ENCODE measurements at regions not wholly inside any gene's neighbourhood (a gene's known extent, or its start where the extent isn't known, plus 50 kb on each side); places are given as distances from the start of the nearest gene placed in this dataset.

DNA sequence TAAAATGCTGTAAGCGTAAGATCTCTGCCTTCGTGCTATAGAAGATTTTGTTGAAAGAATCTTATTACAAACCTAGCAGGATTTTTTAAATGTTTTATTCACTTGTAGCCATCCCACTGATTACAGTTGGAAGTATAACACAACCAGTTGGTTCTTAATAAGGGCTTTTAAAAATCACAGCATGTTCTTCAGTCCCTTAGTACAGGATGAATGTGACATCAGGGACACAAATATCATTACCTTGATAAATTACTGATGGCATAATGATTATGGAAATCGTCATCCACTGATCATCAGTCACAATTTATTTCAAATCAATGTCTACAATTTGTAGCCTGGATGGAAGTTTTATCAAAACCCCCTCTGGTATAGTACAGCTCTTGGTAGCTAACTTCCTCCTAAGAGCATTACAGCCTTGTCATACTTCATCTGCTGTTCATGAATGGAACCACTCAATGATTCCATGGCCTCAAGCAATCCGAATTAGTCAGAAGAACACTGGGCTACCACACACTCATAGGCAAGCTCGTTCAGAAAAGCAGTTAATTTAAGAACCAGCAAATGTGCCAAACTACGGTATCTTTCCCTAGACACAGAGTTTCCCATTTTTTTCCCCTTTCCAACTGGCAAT is 389.2 kb upstream of the TENM3 start:
- Histone ChIP-seq H2AFZ (replicated peaks; ENCODE audit: low read length, poor library complexity) (no peak overlapping the region), H2BK120ac (ENCODE audit: low read depth, low read length) (no peak overlapping the region), H3K4ac (ENCODE audit: low read depth, low read length) (no peak overlapping the region), H3K4me3 (ENCODE audit: insufficient read depth, low read depth, low read length) (no peak overlapping the region), H3K9me1 (ENCODE audit: insufficient read depth, low read length) (no peaks in the 10 kb centered on the region), H3K9me3 (ENCODE audit: control insufficient read depth, insufficient read depth, low read length) (no peaks in the 10 kb centered on the region), H4K20me1 (ENCODE audit: insufficient read depth, low read length) (no peaks in the 10 kb centered on the region), H3K9ac (ENCODE audit: low read depth, low read length) (no peak overlapping the region), H4K8ac (ENCODE audit: low read depth in 2 of 2, low read length in 2 of 2) (no peak overlapping the region), H2AK5ac (ENCODE audit: low read depth, low read length) (no peak overlapping the region), H3K79me1 (ENCODE audit: low read depth in 1 of 2, low read length in 2 of 2) (no peaks in the 10 kb centered on the region), H3K18ac (ENCODE audit: low read depth, low read length) (no peak overlapping the region), H3K27me3 (ENCODE audit: control insufficient read depth, insufficient read depth, low read length) (no peaks in the 10 kb centered on the region), H3K14ac (replicated peaks; ENCODE audit: low read depth, low read length) (no peak overlapping the region), H2BK15ac (ENCODE audit: low read depth, low read length) (no peak overlapping the region), H4K91ac (ENCODE audit: insufficient read depth, low read depth, low read length) (no peak overlapping the region), H3K27ac (ENCODE audit: insufficient read depth, low read length) (no peak overlapping the region), H4K5ac (ENCODE audit: low read depth, low read length) (no peak overlapping the region), H2BK5ac (ENCODE audit: low read depth, low read length, poor library complexity, severe bottlenecking) (no peak overlapping the region), H3K36me3 (ENCODE audit: control insufficient read depth, insufficient read depth, low read length) (no peaks in the 10 kb centered on the region), H2AK9ac (replicated peaks; ENCODE audit: low read depth, low read length, poor library complexity) (no peak overlapping the region), H3K23ac (ENCODE audit: low read depth, low read length) (no peak overlapping the region), H2BK20ac (ENCODE audit: low read depth, low read length) (no peak overlapping the region), H3K4me2 (ENCODE audit: low read depth, low read length) (no peak overlapping the region), H3K56ac (ENCODE audit: extremely low read depth, insufficient read depth, low read length) (no peak overlapping the region), H3K4me1 (ENCODE audit: control insufficient read depth, insufficient read depth, low read length) (no peaks in the 10 kb centered on the region)
- intact Hi-C loops (cut with micrococcal nuclease): no loop called here
- BruUV-seq (replicated peaks): no TSS peak
- dilution Hi-C loops (cut with HindIII; ENCODE audit: low sequenced_read_pairs, unreplicated experiment): no loop called here
- TF ChIP-seq RFX5 (IDR thresholded peaks at IDR 0.05; ENCODE audit: low read depth, low read length) (no peak), RCOR1 (IDR thresholded peaks at IDR 0.05; ENCODE audit: insufficient replicate concordance, low read length) (no peak), SMC3 (IDR thresholded peaks at IDR 0.05; ENCODE audit: low read depth, low read length) (no peak), POLR2A (IDR thresholded peaks at IDR 0.05; ENCODE audit: low read depth, low read length) (no peak), CHD1 (IDR thresholded peaks at IDR 0.05; ENCODE audit: low read depth, low read length) (no peak), BHLHE40 (IDR thresholded peaks at IDR 0.05; ENCODE audit: low read depth, low read length) (no peak), MXI1 (IDR thresholded peaks at IDR 0.05; ENCODE audit: borderline replicate concordance, low read depth, low read length) (no peak), MAFK (IDR thresholded peaks at IDR 0.05; ENCODE audit: low read depth, low read length) (no peak), CEBPB (IDR thresholded peaks at IDR 0.05; ENCODE audit: low read depth, low read length) (no peak), MAZ (IDR thresholded peaks at IDR 0.05; ENCODE audit: borderline replicate concordance, low read depth, low read length) (no peak), NFE2L2 (IDR thresholded peaks at IDR 0.05; ENCODE audit: low read depth, low read length) (no peak), FOS (IDR thresholded peaks at IDR 0.05; ENCODE audit: low read depth, low read length) (no peak), ELK1 (IDR thresholded peaks at IDR 0.05; ENCODE audit: borderline replicate concordance, low read depth, low read length) (no peak), RAD21 (IDR thresholded peaks at IDR 0.05; ENCODE audit: low read length) (no peak)
- TF ChIP-seq, protein P1, sequence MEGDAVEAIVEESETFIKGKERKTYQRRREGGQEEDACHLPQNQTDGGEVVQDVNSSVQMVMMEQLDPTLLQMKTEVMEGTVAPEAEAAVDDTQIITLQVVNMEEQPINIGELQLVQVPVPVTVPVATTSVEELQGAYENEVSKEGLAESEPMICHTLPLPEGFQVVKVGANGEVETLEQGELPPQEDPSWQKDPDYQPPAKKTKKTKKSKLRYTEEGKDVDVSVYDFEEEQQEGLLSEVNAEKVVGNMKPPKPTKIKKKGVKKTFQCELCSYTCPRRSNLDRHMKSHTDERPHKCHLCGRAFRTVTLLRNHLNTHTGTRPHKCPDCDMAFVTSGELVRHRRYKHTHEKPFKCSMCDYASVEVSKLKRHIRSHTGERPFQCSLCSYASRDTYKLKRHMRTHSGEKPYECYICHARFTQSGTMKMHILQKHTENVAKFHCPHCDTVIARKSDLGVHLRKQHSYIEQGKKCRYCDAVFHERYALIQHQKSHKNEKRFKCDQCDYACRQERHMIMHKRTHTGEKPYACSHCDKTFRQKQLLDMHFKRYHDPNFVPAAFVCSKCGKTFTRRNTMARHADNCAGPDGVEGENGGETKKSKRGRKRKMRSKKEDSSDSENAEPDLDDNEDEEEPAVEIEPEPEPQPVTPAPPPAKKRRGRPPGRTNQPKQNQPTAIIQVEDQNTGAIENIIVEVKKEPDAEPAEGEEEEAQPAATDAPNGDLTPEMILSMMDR (conservative IDR thresholded peaks at IDR 0.05; ENCODE audit: low read depth, low read length): no peak
- TF ChIP-seq, protein P2, sequence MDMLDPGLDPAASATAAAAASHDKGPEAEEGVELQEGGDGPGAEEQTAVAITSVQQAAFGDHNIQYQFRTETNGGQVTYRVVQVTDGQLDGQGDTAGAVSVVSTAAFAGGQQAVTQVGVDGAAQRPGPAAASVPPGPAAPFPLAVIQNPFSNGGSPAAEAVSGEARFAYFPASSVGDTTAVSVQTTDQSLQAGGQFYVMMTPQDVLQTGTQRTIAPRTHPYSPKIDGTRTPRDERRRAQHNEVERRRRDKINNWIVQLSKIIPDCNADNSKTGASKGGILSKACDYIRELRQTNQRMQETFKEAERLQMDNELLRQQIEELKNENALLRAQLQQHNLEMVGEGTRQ (IDR thresholded peaks at IDR 0.05; ENCODE audit: low read depth, low read length): no peak
- ChIA-PET CTCF (no interaction called here), POLR2A (ENCODE audit: unreplicated experiment) (no interaction called here)
- no CpG with 5 or more reads among the region's 6 CpGs for WGBS, 2 experiments (ENCODE audit: extremely low coverage in 2 of 2, insufficient read length in 1 of 2)
- in situ Hi-C loops (cut with MboI; ENCODE audit: low sequenced_read_pairs): no loop called here
- ATAC-seq (ENCODE audit: low read depth): no peak
- DNase-seq: no peak

Measured in IMR-90 (cell line).